Activated CD4-positive, alpha-beta T cell treated with anti-CD3 and anti-CD28 coated beads, Interleukin-2, amount 50 U/mL, for 24 hours (primary cell): ENCODE measurements at regions not wholly inside any gene's neighbourhood (a gene's known extent, or its start where the extent isn't known, plus 50 kb on each side); places are given as distances from the start of the nearest gene placed in this dataset.
"Not testable (repeated sequence)": the region's sequence is repeated elsewhere in the genome, so short reads cannot be mapped to it uniquely, and the experiment has no call there.

Experiments
- DNase-seq, 2 donors: peaks; one replicate each; pipeline ENCODE4 v3.0.0-alpha.2; 2020; ENCODE audit warnings: low read depth in 1 of 2, low spot score in 1 of 2

GRCh38 chr5:163569284-163569683, 63.9 kb downstream of the MAT2B start:
- no peak for DNase-seq

GRCh38 chr5:163571744-163572143, 66.3 kb downstream of the MAT2B start:
- DNase-seq = no peak

GRCh38 chr5:163574472-163575440, 69.3 kb downstream of the MAT2B start:
- no peak for DNase-seq

GRCh38 chr5:163578652-163579051, 73.2 kb downstream of the MAT2B start:
- DNase-seq = no peak

GRCh38 chr5:163579729-163580128, 74.3 kb downstream of the MAT2B start:
- no peak for DNase-seq

- no peak for DNase-seq
Observed at GRCh38 chr5:163580516-163580915, 75.1 kb downstream of the MAT2B start.

GRCh38 chr5:163583491-163584153, 78.2 kb downstream of the MAT2B start:
- DNase-seq = not testable (repeated sequence)

GRCh38 chr5:163585206-163585605, 79.8 kb downstream of the MAT2B start:
- DNase-seq = no peak

GRCh38 chr5:163586531-163586956, 81.1 kb downstream of the MAT2B start:
- no peak for DNase-seq

GRCh38 chr5:163594951-163595350, 89.5 kb downstream of the MAT2B start:
- DNase-seq = no peak

- no peak for DNase-seq
Observed at GRCh38 chr5:163595932-163596607, 90.7 kb downstream of the MAT2B start.

GRCh38 chr5:163596608-163597315, 91.3 kb downstream of the MAT2B start:
- no peak for DNase-seq

GRCh38 chr5:163604013-163604412, 98.6 kb downstream of the MAT2B start:
- DNase-seq = no peak

GRCh38 chr5:163607256-163607655, 101.8 kb downstream of the MAT2B start:
- no peak for DNase-seq

- DNase-seq = no peak
Observed at GRCh38 chr5:163608621-163609020, 103.2 kb downstream of the MAT2B start.

- DNase-seq = no peak
Observed at GRCh38 chr5:163609910-163610309, 104.5 kb downstream of the MAT2B start.

- DNase-seq = no peak
Observed at GRCh38 chr5:163612358-163613149, 107.1 kb downstream of the MAT2B start.

GRCh38 chr5:163613150-163613442, 107.7 kb downstream of the MAT2B start:
- DNase-seq = no peak

- DNase-seq = no peak
Observed at GRCh38 chr5:163614787-163615186, 109.4 kb downstream of the MAT2B start.

GRCh38 chr5:163619273-163619934, 114.0 kb downstream of the MAT2B start:
- DNase-seq = no peak
